Left kidney (tissue), 1 donor: ENCODE measurements at regions not wholly inside any gene's neighbourhood (a gene's known extent, or its start where the extent isn't known, plus 50 kb on each side); places are given as distances from the start of the nearest gene placed in this dataset.

Experiments
- DNase-seq: peaks from one replicate; pipeline ENCODE4 v3.0.0-alpha.2; 2013

- no peak for DNase-seq
Measured at GRCh38 chr2:150663143-150663542, 175.7 kb upstream of the RND3 start.

DNA sequence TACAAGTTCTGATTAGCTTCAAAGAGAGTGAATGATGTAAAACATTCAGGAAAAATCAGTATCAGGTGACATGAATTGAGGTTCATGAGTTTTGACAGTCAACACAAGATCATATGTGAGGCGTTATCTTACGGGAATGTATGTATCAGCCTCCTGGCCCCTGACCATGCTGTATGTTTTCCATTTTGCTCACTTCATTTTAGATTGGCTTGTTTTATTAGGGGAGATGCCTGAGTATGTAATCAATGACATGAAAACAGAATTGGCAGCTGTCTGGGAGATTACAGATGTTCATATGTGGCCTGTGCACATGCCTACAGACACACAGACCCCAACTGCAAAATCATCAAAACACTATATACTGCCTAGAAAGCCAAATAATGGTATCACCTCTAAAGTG is 168.5 kb upstream of the RND3 start:
- DNase-seq, result no peak

DNA sequence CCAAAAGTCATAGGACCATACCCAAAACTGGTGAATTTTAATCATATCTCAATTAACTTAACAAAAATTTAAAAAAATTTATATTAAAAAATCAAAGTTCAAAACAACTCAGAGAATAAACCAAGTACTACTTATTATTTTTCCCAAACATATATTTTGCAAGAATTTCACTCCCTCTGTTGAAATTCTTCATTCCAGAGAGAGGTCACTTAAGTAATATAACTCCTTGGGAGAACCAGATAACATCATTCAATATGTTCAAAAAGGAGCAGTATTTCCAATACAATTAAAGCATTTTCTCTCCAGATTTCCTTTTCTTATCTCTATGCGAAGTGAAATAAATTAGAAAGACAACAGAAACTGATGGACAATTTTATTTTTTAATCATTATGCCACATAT is 165.9 kb upstream of the RND3 start:
- no peak for DNase-seq

- no peak for DNase-seq
Measured at GRCh38 chr2:150647943-150648342, 160.5 kb upstream of the RND3 start.

DNA sequence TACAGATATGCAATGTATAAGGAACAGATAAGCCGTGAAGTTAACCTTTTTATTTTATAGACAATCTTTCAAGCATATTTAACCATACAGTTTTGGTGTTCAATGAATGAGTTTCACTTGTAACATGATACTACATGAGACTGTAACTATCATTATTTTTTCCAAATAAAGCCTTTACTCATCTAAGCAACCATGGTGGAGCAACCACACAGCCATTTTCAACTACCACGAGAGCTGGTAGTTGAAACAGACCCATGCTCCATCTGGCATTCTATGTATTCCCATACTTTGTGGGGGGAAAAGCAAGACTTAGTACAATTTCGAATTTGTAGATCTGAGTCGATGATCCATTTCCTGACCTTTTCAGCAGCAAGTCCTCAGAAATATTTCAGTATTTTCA is 159.3 kb upstream of the RND3 start:
- DNase-seq, result no peak

DNA sequence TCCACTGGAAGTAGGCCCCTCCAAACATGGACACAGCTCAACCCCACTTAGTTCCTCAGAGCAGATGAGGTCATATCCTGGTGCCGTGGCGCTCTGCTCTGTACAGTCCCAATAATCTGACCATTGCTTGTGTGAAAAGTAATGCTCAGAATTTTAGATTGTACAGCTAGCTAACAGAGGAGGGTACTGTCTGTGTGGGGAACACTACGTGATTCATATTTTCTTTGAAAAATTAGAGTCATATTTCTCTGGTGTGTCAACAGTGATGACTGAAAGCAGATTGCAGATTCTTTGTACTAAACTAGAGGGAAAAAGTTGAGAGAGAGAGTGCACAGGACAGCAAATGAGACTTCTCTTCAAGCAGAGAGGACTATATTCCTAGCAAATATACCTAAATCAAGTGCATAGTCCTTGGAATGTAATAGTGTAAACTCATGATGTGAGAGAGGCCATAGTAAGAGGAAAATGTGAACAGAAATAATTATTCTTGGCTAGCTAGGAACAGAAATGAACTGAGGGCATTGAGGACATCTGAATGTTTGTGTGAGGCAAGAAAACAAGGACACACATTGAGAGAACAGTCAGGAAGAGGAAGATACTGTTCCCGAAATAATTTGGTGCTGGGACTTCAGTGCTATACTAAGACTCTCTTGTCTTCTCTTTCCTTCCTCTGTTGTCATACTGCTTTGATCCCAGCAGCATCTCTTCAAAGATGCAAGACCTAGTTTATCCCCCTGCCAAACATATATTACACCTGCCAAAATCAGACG is 157.0 kb upstream of the RND3 start:
- DNase-seq, result no peak

- DNase-seq, result no peak
Measured at GRCh38 chr2:150643114-150643725, 155.8 kb upstream of the RND3 start.

GRCh38 chr2:150640039-150640438 is 152.6 kb upstream of the RND3 start:
- DNase-seq, result no peak

DNA sequence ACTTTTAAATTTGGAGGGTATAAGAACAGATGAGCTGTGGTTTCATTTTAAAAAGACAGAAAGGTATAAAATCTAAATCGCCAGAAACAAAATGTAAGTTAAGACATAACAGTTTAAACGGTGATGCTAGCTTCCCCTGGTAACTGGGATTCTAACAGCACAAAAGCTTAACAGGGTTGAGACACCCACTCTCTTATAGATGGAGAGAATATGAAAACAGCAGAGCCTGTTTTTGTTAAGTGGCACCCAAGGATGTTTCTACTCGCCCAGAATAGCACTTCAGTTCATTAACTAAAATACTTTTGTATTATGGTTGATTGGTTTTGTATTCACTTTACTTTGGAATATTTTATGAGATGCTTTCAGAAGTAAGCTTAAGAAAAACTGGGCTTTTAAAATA is 151.9 kb upstream of the RND3 start:
- no peak for DNase-seq

GRCh38 chr2:150631236-150631821 is 143.9 kb upstream of the RND3 start:
- DNase-seq, result no peak

- DNase-seq, result no peak
Measured at GRCh38 chr2:150630587-150631235, 143.2 kb upstream of the RND3 start.

DNA sequence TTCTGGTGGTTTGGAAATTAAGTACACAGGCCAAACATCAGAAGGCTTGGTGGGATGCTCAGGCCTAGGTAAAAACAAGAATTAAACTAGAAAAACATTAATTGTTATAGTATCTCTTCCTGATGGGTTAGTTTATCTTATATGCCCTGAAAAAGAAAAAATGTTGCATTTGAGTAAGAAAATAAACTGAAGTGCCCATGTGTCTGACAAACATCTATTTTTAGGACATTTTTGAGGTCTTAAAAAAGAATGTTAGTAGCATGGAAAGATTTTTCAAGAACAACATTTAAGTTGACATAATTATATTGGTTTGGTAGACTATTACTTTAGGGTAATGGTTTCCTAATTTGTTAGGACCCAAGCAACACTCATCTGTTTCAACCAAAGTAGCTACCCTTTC is 140.1 kb upstream of the RND3 start:
- no peak for DNase-seq

GRCh38 chr2:150626934-150627411 is 139.5 kb upstream of the RND3 start:
- no peak for DNase-seq

- DNase-seq, result no peak
Measured at GRCh38 chr2:150625741-150626140, 138.3 kb upstream of the RND3 start.

DNA sequence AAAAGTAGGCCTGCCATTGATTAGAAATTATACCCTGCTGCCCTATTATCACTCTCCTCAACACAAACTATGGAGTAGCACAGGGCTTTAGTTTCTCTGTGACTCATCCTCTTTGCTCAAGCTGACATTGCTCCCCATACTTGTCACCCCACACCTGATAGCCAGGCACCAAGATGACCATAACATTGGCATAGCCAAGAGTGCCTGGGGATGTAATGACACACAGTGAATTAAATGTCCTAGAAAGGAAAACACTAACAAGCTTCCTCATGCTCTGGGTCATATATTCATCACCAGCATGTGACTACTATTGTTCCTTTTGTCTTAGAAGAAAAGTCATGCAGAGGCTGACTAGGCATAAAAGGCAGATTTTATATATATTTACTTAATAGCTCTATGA is 137.8 kb upstream of the RND3 start:
- no peak for DNase-seq

DNA sequence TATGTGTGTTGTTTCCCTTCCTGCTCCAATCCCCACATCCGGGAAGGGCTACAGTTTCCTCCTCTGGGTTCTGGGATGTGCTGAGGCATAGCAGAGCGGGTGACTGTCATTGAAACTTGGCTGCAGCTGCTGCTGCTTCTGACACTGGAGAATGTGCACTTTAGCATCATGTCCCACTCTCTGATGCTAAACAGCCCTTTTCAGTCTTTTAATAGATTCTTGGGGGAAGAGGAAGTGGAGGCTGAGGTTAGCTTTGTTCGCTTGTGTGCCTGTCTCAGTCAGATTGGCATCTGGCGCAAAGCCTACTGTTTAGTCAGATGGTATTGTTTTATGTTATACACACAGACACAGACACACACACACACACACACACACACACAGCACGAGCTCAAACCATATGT is 136.5 kb upstream of the RND3 start:
- DNase-seq, result no peak

- no peak for DNase-seq
Measured at GRCh38 chr2:150621526-150622213, 134.2 kb upstream of the RND3 start.

DNA sequence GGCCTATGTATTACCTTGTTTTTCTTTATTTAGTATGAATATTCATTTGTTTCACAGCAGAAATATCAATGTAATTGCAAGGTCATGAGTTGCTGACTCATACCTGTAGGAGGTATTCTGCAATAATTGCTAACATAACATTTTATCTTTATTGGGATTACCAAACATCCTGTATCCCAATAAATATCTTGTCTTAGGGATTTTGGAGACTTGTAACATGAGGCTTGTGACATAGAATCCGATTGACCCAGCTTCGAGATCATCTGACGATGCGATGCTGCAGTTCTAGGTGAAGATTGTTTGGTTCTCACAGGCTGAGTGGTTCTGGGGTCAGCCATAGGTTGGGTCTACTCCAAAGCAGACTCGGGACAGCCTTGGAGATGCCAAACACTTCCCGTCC is 133.4 kb upstream of the RND3 start:
- no peak for DNase-seq

DNA sequence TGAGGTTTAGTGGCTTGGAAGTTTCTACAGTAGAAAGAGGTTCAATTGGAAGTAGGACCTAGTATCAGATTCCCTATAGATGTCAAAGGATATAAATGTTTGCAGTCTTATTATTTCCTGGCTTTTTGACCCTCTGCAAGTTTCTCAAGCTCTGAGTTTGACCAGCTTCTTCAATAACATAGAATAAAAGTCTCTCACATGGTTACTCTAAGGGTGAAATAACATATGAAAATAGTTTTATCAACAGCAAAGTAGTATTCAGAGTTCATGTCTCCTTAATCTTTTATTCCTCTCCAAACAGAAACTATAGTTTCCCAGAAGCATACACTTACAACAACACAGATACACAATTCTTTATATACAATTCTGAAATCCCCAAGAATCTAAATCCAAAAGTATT is 132.9 kb upstream of the RND3 start:
- no peak for DNase-seq

DNA sequence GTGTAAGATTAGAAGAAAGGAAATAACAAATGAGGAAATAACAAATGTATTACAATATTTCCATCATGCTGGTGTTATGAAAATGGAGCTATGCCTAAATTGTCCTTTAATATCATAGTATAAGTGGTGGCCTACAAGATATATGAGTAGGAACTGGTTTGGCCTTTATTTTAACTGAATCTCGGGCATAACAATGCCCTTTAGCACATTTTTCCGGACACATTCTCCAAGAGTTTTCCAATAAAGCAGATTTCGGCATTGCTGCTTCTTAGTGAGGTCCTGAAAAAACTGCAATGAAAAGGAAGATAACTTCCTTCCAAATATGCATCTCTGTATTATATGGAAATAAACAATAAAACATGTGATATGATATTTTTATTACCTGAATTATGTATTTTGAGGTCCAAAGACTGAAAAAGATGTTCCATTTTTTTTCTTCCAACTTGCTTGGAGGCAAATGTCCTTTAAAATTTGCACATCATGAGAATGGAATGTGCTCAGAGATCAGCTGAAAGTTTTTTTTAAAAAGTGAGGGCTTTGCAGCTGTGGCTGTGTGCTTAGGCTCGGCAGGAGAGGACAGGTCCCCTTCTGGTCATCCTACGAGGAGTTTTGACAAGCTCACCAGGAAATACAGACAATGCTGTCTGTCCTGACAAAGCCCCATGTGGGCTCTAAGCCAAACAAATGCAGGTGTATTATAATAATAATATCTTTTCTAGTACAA is 132.3 kb upstream of the RND3 start:
- DNase-seq, result no peak

DNA sequence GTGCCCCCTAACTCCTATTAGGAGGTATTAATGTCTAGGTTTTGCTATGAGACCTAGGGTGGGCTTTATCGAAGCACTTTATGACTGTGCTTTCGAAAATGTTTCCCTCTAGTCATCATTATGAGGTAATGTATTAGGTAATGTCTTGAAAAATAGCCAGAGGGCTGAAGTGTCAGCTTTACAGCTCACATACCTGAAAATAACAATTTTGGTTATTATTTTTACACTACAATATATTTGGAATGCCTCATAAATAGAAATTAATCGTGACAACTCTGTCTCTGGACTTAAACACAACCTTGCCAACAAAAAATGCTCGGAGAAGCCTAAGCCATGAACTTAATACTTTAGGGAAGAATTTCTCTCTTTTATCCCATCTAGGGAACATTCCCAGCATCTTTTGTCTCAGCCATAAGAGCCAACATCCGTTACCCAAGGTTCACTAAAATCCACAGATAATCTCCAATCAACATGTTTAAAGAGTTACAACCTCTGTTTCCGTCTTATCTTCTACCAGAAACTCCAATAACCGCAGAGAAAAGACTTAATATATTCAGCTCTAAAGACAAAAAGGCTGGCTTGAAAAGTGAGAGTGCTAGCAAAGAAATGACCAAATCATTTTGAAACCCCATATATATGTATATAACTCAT is 130.9 kb upstream of the RND3 start:
- DNase-seq, result no peak
